HCT116 (cell line): ENCODE measurements at regions not wholly inside any gene's neighbourhood (a gene's known extent, or its start where the extent isn't known, plus 50 kb on each side); places are given as distances from the start of the nearest gene placed in this dataset.

Experiments used
- ATAC-seq: fragments of 200-7000 bp; cut with Tn5 transposase; 2 replicates; pipeline ENCODE4 v1.9.1; 2020; ENCODE audit warnings: mild to moderate bottlenecking, moderate library complexity
- BruUV-seq: library from RNA; stranded (reverse); fragments of 400-500 nt; replicated peaks from 2 replicates; lab custom pipeline; 2021; lab: Mats Ljungman, UMichigan
- CTCF ChIA-PET: fragments of 300-600 bp; sonication (Branson Sonifier 250); formaldehyde crosslinking; loops from one replicate; lab custom pipeline; 2021; ENCODE audit warnings: antibody characterized with exemption; lab: Charles Lee
- POLR2A ChIA-PET: fragments of 300-600, 350-600 bp; sonication (Branson Sonifier 250); formaldehyde crosslinking; loops from one replicate; lab custom pipeline; 2021; ENCODE audit warnings: antibody characterized with exemption; lab: Charles Lee
- RAD21 ChIA-PET, 2 experiments: fragments of 300-600 bp; sonication (Branson Sonifier 250); formaldehyde crosslinking; loops; one replicate each; lab custom pipeline; 2023; ENCODE audit warnings: low total read pairs in 2 of 2; ENCODE audit not compliant: uncharacterized antibody in 2 of 2, unreplicated experiment in 2 of 2, low non-redundant PET in 1 of 2; lab: Charles Lee
- DNase-seq: peaks from one replicate; pipeline ENCODE4 v3.0.0-alpha.2; 2010; ENCODE audit warnings: low read depth, low spot score
- H2AFZ ChIP-seq: fragments of 200-600 bp; shearing (Covaris generic), sonication (generic); 2 replicates; pipeline ENCODE4 v1.6.1; 2017; ENCODE audit warnings: low read depth, mixed run types, mixed read lengths, antibody characterized with exemption, low read length; ENCODE audit not compliant: poor library complexity, severe bottlenecking
- H3K27ac ChIP-seq: 2 replicates; pipeline ENCODE4 v1.5.1; 2012; ENCODE audit warnings: low read depth, low read length
- H3K27me3 ChIP-seq: fragments of 200-600 bp; sonication (generic); 2 replicates; pipeline ENCODE4 v1.6.1; 2016; ENCODE audit warnings: mixed run types, low read length, mixed read lengths; ENCODE audit not compliant: insufficient read depth
- H3K36me3 ChIP-seq, 2 experiments: fragments of 200-500 bp in 1 of 2; fragments of 200-600 bp in 1 of 2; sonication (Bioruptor generic) in 1 of 2; sonication (generic) in 1 of 2; 2 replicates each; pipeline versions ENCODE4 v1.5.1 to v1.6.1; 2014 to 2016; ENCODE audit warnings: low read length in 2 of 2, inconsistent platforms in 1 of 2, mixed read lengths in 1 of 2, mixed run types in 1 of 2; ENCODE audit not compliant: insufficient read depth in 2 of 2, control insufficient read depth in 1 of 2
- H3K4me1 ChIP-seq, 2 experiments: fragments of 200-600 bp in 1 of 2; sonication (generic) in 1 of 2; 2 replicates each; pipeline versions ENCODE4 v1.5.1 to v1.6.1; 2012 to 2017; ENCODE audit warnings: low read length in 2 of 2, inconsistent platforms in 1 of 2, mild to moderate bottlenecking in 1 of 2, mixed read lengths in 1 of 2, mixed run types in 1 of 2, moderate library complexity in 1 of 2; ENCODE audit not compliant: insufficient read depth in 2 of 2, control insufficient read depth in 1 of 2
- H3K4me2 ChIP-seq: fragments of 200-600 bp; sonication (generic); 2 replicates; pipeline ENCODE4 v1.6.1; 2017; ENCODE audit warnings: mixed run types, low read length, mixed read lengths
- H3K4me3 ChIP-seq, 2 experiments: fragments of 200-600 bp in 1 of 2; sonication (generic) in 1 of 2; replicated peaks in 1 of 2; 2 replicates each; pipeline ENCODE4 v1.5.1; 2011 to 2016; ENCODE audit warnings: low read length in 2 of 2, control low read depth in 1 of 2, low read depth in 1 of 2, mild to moderate bottlenecking in 1 of 2, mixed read lengths in 1 of 2, mixed run types in 1 of 2
- H3K79me2 ChIP-seq: fragments of 200-600 bp; sonication (generic); 2 replicates; pipeline ENCODE4 v1.6.1; 2017; ENCODE audit warnings: mild to moderate bottlenecking, mixed run types, low read length, moderate library complexity, mixed read lengths; ENCODE audit not compliant: insufficient read depth
- H3K9ac ChIP-seq: fragments of 200-600 bp; sonication (generic); 2 replicates; pipeline ENCODE4 v1.6.1; 2016; ENCODE audit warnings: low read length, mixed read lengths
- H3K9me2 ChIP-seq: fragments of 200-600 bp; sonication (generic), shearing (Covaris generic); 2 replicates; pipeline ENCODE4 v1.6.1; 2017; ENCODE audit warnings: mixed run types, mild to moderate bottlenecking, moderate library complexity; ENCODE audit not compliant: insufficient read depth
- H3K9me3 ChIP-seq, 2 experiments: fragments of 200-500 bp in 1 of 2; fragments of 200-600 bp in 1 of 2; sonication (Bioruptor generic) in 1 of 2; sonication (generic) in 1 of 2; 2 replicates each; pipeline ENCODE4 v1.6.1; 2014 to 2017; ENCODE audit warnings: low read length in 2 of 2, mixed read lengths in 2 of 2, inconsistent platforms in 1 of 2, low read depth in 1 of 2, mild to moderate bottlenecking in 1 of 2, mixed run types in 1 of 2, moderate library complexity in 1 of 2; ENCODE audit not compliant: control insufficient read depth in 1 of 2, insufficient read depth in 1 of 2
- H4K20me1 ChIP-seq: fragments of 200-600 bp; sonication (generic), shearing (Covaris generic); 2 replicates; pipeline ENCODE4 v1.6.1; 2017; ENCODE audit warnings: mixed run types, mild to moderate bottlenecking, moderate library complexity; ENCODE audit not compliant: insufficient read depth
- ATF3 ChIP-seq: IDR thresholded peaks from 2 replicates; pipeline ENCODE4 v1.6.1; 2012
- CBX3 ChIP-seq: IDR thresholded peaks from 2 replicates; pipeline ENCODE4 v1.6.1; 2012; ENCODE audit warnings: low read depth
- CEBPB ChIP-seq: IDR thresholded peaks from 2 replicates; pipeline ENCODE4 v1.6.1; 2012; ENCODE audit warnings: low read depth
- CTCF ChIP-seq, 3 experiments: fragments of 200-600 bp in 1 of 3; sonication (generic) in 1 of 3; IDR thresholded peaks in 2 of 3; conservative IDR thresholded peaks in 1 of 3; 2 replicates each; pipeline ENCODE4 v1.5.1; 2012 to 2017; ENCODE audit warnings: low read depth in 2 of 3, low read length in 2 of 3, antibody characterized with exemption in 1 of 3, borderline replicate concordance in 1 of 3, control low read depth in 1 of 3, mild to moderate bottlenecking in 1 of 3, mixed read lengths in 1 of 3, mixed run types in 1 of 3, moderate library complexity in 1 of 3; ENCODE audit not compliant: insufficient read depth in 1 of 3
- EGR1 ChIP-seq: IDR thresholded peaks from 2 replicates; pipeline ENCODE4 v1.6.1; 2012; ENCODE audit warnings: low read depth
- EZH2 ChIP-seq: fragments of 200-600 bp; sonication (generic); IDR thresholded peaks from 2 replicates; pipeline ENCODE4 v1.6.1; 2017; ENCODE audit warnings: antibody characterized with exemption, mixed run types
- EZH2phosphoT487 ChIP-seq: fragments of 200-600 bp; IDR thresholded peaks from 2 replicates; pipeline ENCODE4 v1.6.1; 2018; ENCODE audit warnings: antibody characterized with exemption, borderline replicate concordance
- FOSL1 ChIP-seq: IDR thresholded peaks from 2 replicates; pipeline ENCODE4 v1.6.1; 2012; ENCODE audit warnings: low read depth
- JUND ChIP-seq: IDR thresholded peaks from 2 replicates; pipeline ENCODE4 v1.6.1; 2012
- POLR2AphosphoS5 ChIP-seq: IDR thresholded peaks from 2 replicates; pipeline ENCODE4 v1.6.1; 2011; ENCODE audit warnings: mild to moderate bottlenecking, low read depth, low read length, moderate library complexity
- RAD21 ChIP-seq: IDR thresholded peaks from 2 replicates; pipeline ENCODE4 v1.6.1; 2012; ENCODE audit warnings: low read depth, mild to moderate bottlenecking
- REST ChIP-seq: IDR thresholded peaks from 2 replicates; pipeline ENCODE4 v1.6.1; 2012; ENCODE audit warnings: low read depth
- SIN3A ChIP-seq: IDR thresholded peaks from 2 replicates; pipeline ENCODE4 v1.6.1; 2012; ENCODE audit warnings: low read depth
- SP1 ChIP-seq: IDR thresholded peaks from 2 replicates; pipeline ENCODE4 v1.6.1; 2012; ENCODE audit warnings: low read depth
- SRF ChIP-seq: IDR thresholded peaks from 2 replicates; pipeline ENCODE4 v1.6.1; 2012; ENCODE audit warnings: low read depth
- YY1 ChIP-seq: IDR thresholded peaks from 2 replicates; pipeline ENCODE4 v1.6.1; 2011; ENCODE audit warnings: low read length, low read depth, moderate library complexity, mild to moderate bottlenecking; ENCODE audit not compliant: insufficient replicate concordance; ENCODE audit errors: extremely low read depth
- ZBTB33 ChIP-seq: IDR thresholded peaks from 2 replicates; pipeline ENCODE4 v1.6.1; 2011; ENCODE audit warnings: mild to moderate bottlenecking, low read length, moderate library complexity; ENCODE audit not compliant: insufficient replicate concordance; ENCODE audit errors: extremely low read depth
- ZFX ChIP-seq: fragments of 450-650 bp; IDR thresholded peaks from 2 replicates; pipeline ENCODE4 v1.6.1; 2017
- ZNF274 ChIP-seq: fragments of 200-500 bp; sonication (Bioruptor generic); IDR thresholded peaks from 2 replicates; pipeline ENCODE4 v1.6.1; 2014; ENCODE audit warnings: mild to moderate bottlenecking, low read depth, low read length, inconsistent platforms
- intact Hi-C: fragments of 100-400 bp; cut with micrococcal nuclease; formaldehyde crosslinking; loops from 2 replicates; pipeline ENCODE4 v1.10.0; 2022

DNA sequence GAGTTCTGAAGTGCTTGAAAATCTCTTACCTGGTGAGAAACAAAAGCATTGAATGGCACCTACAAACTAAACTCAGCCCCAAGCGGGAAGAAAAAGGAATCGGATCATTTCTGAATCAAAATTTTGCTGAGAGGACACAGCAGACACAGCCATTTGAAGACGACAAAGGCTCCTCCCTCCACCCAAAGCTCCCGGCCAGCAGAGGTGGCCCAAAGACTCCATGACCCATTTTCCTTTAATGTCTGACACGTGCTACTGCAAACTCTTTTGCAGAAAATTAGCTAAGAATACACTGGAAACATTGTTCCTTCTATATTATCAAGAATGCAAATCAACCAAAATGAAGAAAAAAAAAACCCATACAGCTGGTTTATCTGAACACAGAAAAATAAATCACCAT, 85.9 kb upstream of the FOXN3 start:
- Histone ChIP-seq H3K4me2 (no peak overlapping the region), H3K27ac (no peak overlapping the region), H3K9ac (no peak overlapping the region), H3K9me2 (no peaks in the 10 kb centered on the region), H3K9me3 (no peaks in the 10 kb centered on the region), H3K36me3 (no peaks in the 10 kb centered on the region), H2AFZ (no peak overlapping the region), H3K79me2 (no peaks in the 10 kb centered on the region), H3K4me1 (peaks cover 9 to 14% of the 10 kb centered on the region in 2 experiments), H3K4me3 (no peak overlapping the region), H4K20me1 (no peaks in the 10 kb centered on the region), H3K27me3 (no peaks in the 10 kb centered on the region)
- ChIA-PET RAD21 (no interaction called here), CTCF (no interaction called here), POLR2A (no interaction called here)
- no peak for TF ChIP-seq POLR2AphosphoS5
- no peak for TF ChIP-seq JUND
- no peak for TF ChIP-seq SIN3A
- TF ChIP-seq ZNF274: no peak
- no peak for TF ChIP-seq ZFX
- TF ChIP-seq EZH2phosphoT487: no peak
- TF ChIP-seq CTCF (IDR thresholded peaks at IDR 0.05 in 2 of 3, conservative IDR thresholded peaks at IDR 0.05 in 1 of 3; ENCODE audit: borderline replicate concordance in 1 of 3, insufficient read depth in 1 of 3, low read depth in 2 of 3, low read length in 2 of 3): no peak
- TF ChIP-seq ATF3: no peak
- no peak for TF ChIP-seq SP1
- no peak for TF ChIP-seq SRF
- TF ChIP-seq EZH2: no peak
- no peak for TF ChIP-seq RAD21
- TF ChIP-seq REST: no peak
- no peak for TF ChIP-seq YY1
- no peak for TF ChIP-seq FOSL1
- TF ChIP-seq CBX3: no peak
- TF ChIP-seq EGR1: no peak
- no peak for TF ChIP-seq ZBTB33
- TF ChIP-seq CEBPB: no peak
- intact Hi-C loops: no loop called here
- BruUV-seq: no TSS peak
- no peak for DNase-seq
- no peak for ATAC-seq
